K562 (cell line): ENCODE measurements at regions not wholly inside any gene's neighbourhood (a gene's known extent, or its start where the extent isn't known, plus 50 kb on each side); places are given as distances from the start of the nearest gene placed in this dataset.

Source experiments
- ATAC-seq: fragments of 200-7000 bp; cut with Tn5 transposase; 3 replicates; pipeline ENCODE4 v1.9.1; 2020; ENCODE audit warnings: moderate library complexity
- BruUV-seq: library from RNA; stranded (reverse); fragments of 400-500 nt; replicated peaks from 2 replicates; lab custom pipeline; 2021; lab: Mats Ljungman, UMichigan
- CTCF ChIA-PET: fragments of 300-600 bp; formaldehyde crosslinking; extraction: SDS; loops from one replicate; lab custom pipeline; 2021; ENCODE audit warnings: low intra/inter-chr PET ratio; lab: Yijun Ruan, JAX
- POLR2A ChIA-PET: fragments of 300-600, 350-650 bp; sonication (Branson Sonifier 250); formaldehyde crosslinking; extraction: SDS; loops from one replicate; lab custom pipeline; 2021; ENCODE audit warnings: antibody characterized with exemption, inconsistent platforms; lab: Yijun Ruan, JAX
- DNase-seq, 4 experiments: peaks; one replicate each; pipeline versions ENCODE4 v3.0.0 to v3.0.0-alpha.2; 2011 to 2018; ENCODE audit warnings: low spot score in 3 of 4, mixed read lengths in 3 of 4; ENCODE audit errors: extremely low read depth in 1 of 4
- FAIRE-seq: peaks from 2 replicates; lab custom pipeline; 2011; peaks lifted over from hg19 to GRCh38; lab: Jason Lieb, UNC
- H2AFZ ChIP-seq: 2 replicates; pipeline ENCODE4 v1.6.0; 2011; ENCODE audit warnings: low read depth, low read length, control low read depth, inconsistent platforms
- H3K27ac ChIP-seq: fragments of 200-600 bp; 3 replicates; pipeline ENCODE4 v1.8.0; 2011; ENCODE audit warnings: low read depth, mild to moderate bottlenecking, control low read depth, inconsistent platforms, low read length, moderate library complexity, mixed read lengths; ENCODE audit errors: extremely low read depth
- H3K27me3 ChIP-seq, 2 experiments: fragments of 300-600 bp in 1 of 2; 2 replicates in 1 of 2; 3 replicates in 1 of 2; pipeline versions ENCODE4 v1.6.0 to v1.8.0; 2011; ENCODE audit warnings: inconsistent platforms in 2 of 2, low read length in 2 of 2, mild to moderate bottlenecking in 1 of 2, mixed read lengths in 1 of 2, moderate library complexity in 1 of 2; ENCODE audit not compliant: control insufficient read depth in 2 of 2, insufficient read depth in 2 of 2
- H3K36me3 ChIP-seq: fragments of 300-600 bp; 3 replicates; pipeline ENCODE4 v1.8.0; 2011; ENCODE audit warnings: mild to moderate bottlenecking, low read length, inconsistent platforms; ENCODE audit not compliant: control insufficient read depth, insufficient read depth
- H3K4me1 ChIP-seq, 2 experiments: fragments of 200-600 bp in 1 of 2; replicated peaks in 1 of 2; 2 replicates in 1 of 2; 3 replicates in 1 of 2; pipeline versions ENCODE4 v1.5.1 to v1.8.0; 2011; ENCODE audit warnings: inconsistent platforms in 2 of 2, low read length in 2 of 2, mild to moderate bottlenecking in 1 of 2, mixed read lengths in 1 of 2, moderate library complexity in 1 of 2; ENCODE audit not compliant: control insufficient read depth in 2 of 2, insufficient read depth in 2 of 2
- H3K4me2 ChIP-seq: 2 replicates; pipeline ENCODE4 v1.6.1; 2011; ENCODE audit warnings: low read length, control low read depth, inconsistent platforms, mixed read lengths; ENCODE audit not compliant: insufficient read depth
- H3K4me3 ChIP-seq: fragments of 200-600 bp; sonication (generic), shearing (Covaris generic); 2 replicates; pipeline ENCODE4 v1.5.1; 2016; ENCODE audit warnings: control low read depth, inconsistent platforms
- H3K79me2 ChIP-seq: fragments of 200-600 bp; 3 replicates; pipeline ENCODE4 v1.8.0; 2011; ENCODE audit warnings: low read length, inconsistent platforms; ENCODE audit not compliant: control insufficient read depth, insufficient read depth
- H3K9ac ChIP-seq, 2 experiments: 2 replicates each; pipeline versions ENCODE4 v1.6.0 to v1.6.1; 2011; ENCODE audit warnings: low read depth in 2 of 2, low read length in 2 of 2, control low read depth in 1 of 2, inconsistent platforms in 1 of 2, mild to moderate bottlenecking in 1 of 2, mixed read lengths in 1 of 2; ENCODE audit not compliant: insufficient read depth in 1 of 2
- H3K9me1 ChIP-seq: one replicate; pipeline ENCODE4 v1.6.0; 2011; ENCODE audit warnings: inconsistent platforms, mild to moderate bottlenecking, low read length, moderate library complexity; ENCODE audit not compliant: control insufficient read depth, insufficient read depth
- H3K9me3 ChIP-seq: replicated peaks from 2 replicates; pipeline ENCODE4 v1.5.1; 2011; ENCODE audit warnings: low read depth, low read length, inconsistent platforms; ENCODE audit not compliant: control insufficient read depth, insufficient read depth
- H4K20me1 ChIP-seq: replicated peaks from 2 replicates; pipeline ENCODE4 v1.6.1; 2011; ENCODE audit warnings: low read length, inconsistent platforms, mixed read lengths; ENCODE audit not compliant: control insufficient read depth, insufficient read depth
- KDM1A ChIP-seq, 2 experiments: fragments of 450-650 bp; IDR thresholded peaks; 2 replicates each; pipeline ENCODE4 v1.6.1; 2016; ENCODE audit warnings: mild to moderate bottlenecking in 2 of 2
- ZNF592 ChIP-seq: fragments of 450-650 bp; IDR thresholded peaks from 2 replicates; pipeline ENCODE4 v1.6.1; 2017; ENCODE audit warnings: antibody characterized with exemption, mild to moderate bottlenecking
- WGBS: fragments of 100-300 bp; shearing (Covaris generic); methylation state at CpG from one replicate; pipeline ENCODE4 v1.1.6; 2016; ENCODE audit warnings: low coverage, mixed read lengths; ENCODE audit not compliant: insufficient coverage; ENCODE audit errors: missing lambda C conversion rate; 5-methylcytosine and 5-hydroxymethylcytosine counted together
- in situ Hi-C: fragments of 300-500 bp; cut with MboI; formaldehyde crosslinking; loops from 4 replicates; pipeline ENCODE4 v1.15.0; 2018; ENCODE audit warnings: inconsistent platforms, mixed read lengths
- intact Hi-C: fragments of 100-400 bp; cut with micrococcal nuclease; formaldehyde crosslinking; loops from 2 replicates; pipeline ENCODE4 v1.14.2; 2022

GRCh38 chr18:25957017-25957416 is 133.4 kb downstream of the SS18 start (continued):
- no peak for TF ChIP-seq KDM1A (IDR thresholded peaks at IDR 0.05)
- TF ChIP-seq, all 486 proteins: peak for 5

- peak overlapping the region; percentile 4; the same call in 1 of the 2 replicates for H3K4me2 ChIP-seq
- no peak for TF ChIP-seq ZNF592
- no TSS peak for BruUV-seq
- no peak overlapping the region for H3K9ac ChIP-seq
- no peak for DNase-seq
- H3K4me1 ChIP-seq = no peaks in the 10 kb centered on the region
- no peaks in the 10 kb centered on the region for H4K20me1 ChIP-seq
- H3K27ac ChIP-seq = no peak overlapping the region
- H3K27me3 ChIP-seq = no peaks in the 10 kb centered on the region; a peak in 1 of 5 replicates
- no peaks in the 10 kb centered on the region for H3K79me2 ChIP-seq
- FAIRE-seq = no peak
- H3K9me1 ChIP-seq = no peaks in the 10 kb centered on the region
- H3K9me3 ChIP-seq = no peaks in the 10 kb centered on the region
- no peak overlapping the region; the same call in 1 of the 2 replicates for H2AFZ ChIP-seq
- POLR2A ChIA-PET = interaction anchor here (1.1 kb wide), 1 partner anchor 162 kb away, joined by 4 read pairs; no protein-coding TSS in a partner anchor
- intact Hi-C loops (no loop called here), in situ Hi-C loops (no loop called here)
- 2% methylated on average over 4 of the region's 4 CpGs for WGBS
- ATAC-seq = peak; percentile 7; the same call in 1 of the 3 replicates
- no peaks in the 10 kb centered on the region for H3K36me3 ChIP-seq
- CTCF ChIA-PET = no interaction called here
- H3K4me3 ChIP-seq = no peak overlapping the region
Observed at GRCh38 chr18:25953111-25953510, 137.3 kb downstream of the SS18 start.
